HG02759 (cell line): ENCODE measurements at regions not wholly inside any gene's neighbourhood (a gene's known extent, or its start where the extent isn't known, plus 50 kb on each side); places are given as distances from the start of the nearest gene placed in this dataset.
"Not testable (repeated sequence)": the region's sequence is repeated elsewhere in the genome, so short reads cannot be mapped to it uniquely, and the experiment has no call there.

Experiments
- ATAC-seq: cut with Tn5 transposase; IDR thresholded peaks from one replicate; pipeline ENCODE4 v1.9.1; 2021; ENCODE audit warnings: mild to moderate bottlenecking, moderate library complexity; ENCODE audit not compliant: unreplicated experiment

DNA sequence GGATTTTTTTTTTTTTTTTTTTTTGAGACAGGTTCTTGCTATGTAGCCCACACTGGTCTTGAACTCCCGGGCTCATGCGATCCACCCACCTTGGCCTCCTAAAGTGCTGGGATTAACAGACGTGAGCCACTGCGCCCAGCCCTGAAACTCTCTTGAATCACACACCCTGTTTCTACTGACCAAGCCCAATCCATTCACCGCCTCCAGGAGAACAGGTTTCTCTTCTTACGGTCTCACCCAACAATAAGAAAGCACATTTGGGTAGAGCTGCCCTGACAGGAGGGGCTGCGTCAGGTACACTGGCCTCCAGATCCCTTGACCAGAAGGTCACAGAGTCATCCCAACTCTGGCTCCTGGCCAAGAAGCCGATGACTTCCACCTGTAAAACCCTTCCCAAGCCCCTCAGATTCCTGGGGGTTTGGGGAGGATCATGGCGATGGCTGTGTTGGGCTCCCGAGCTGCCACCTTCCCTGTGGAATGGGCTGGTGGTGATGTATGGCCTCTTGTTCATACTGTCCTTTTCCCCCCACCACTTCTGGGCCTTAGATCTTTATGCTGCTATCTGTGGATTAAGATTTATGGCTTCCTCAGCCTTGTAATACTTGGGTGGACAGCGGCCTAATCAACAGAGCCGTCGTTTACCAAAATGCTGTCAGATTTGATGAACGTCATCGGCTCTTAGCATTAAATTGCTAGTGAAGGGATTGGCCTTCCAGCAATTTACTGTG lies 89.1 kb downstream of the KATNIP start:
- no peak for ATAC-seq

DNA sequence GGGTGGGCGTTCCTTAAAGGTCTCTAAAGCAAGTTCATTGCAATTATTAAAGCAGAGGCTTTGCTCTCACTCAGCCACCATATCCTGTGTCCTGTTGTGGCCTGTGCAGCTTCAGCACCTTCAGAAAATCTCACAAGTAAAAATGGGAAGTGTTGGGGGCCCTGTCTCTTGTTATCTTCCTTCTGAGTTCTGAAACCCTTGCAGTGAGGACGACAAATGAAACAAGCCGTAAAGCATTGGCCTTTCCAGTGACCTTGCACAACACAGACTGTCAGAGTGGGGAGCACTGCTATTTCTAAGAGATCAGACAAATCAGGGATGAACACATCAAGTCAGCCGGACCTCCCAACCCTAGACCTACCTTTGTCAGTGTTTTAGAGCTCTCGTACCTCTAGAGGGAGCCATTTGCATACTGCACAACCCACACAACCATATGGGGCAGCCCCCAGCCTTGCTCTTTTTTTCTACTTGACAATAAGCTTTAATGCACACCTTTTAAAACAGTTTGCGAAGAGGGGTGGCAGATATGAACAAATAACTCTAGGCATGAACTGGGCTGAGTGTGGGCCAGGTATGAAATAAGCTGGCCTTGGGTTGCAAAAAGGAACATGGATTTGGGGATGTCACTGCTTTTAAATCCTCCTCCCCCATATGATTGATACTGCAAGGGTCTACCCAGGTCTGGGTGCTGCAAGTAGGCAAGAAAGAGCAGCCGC lies 89.8 kb downstream of the KATNIP start:
- peak; percentile 68 for ATAC-seq

DNA sequence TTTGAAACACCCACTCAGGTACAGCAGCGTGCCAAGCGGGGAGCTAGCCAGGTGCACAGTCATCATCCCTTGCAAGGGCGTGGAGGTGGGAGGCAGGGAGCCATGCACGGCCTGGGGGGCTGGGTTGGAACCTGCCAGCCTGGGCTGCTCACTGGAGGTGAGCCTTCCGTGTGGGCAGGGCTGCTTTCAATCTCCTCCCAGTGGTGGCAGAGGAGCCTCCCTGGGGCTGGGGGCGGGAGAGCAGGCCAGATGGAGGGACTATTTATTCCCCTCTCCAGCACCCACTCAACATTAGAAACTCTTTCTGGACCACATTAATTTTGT lies 90.3 kb downstream of the KATNIP start:
- no peak for ATAC-seq

DNA sequence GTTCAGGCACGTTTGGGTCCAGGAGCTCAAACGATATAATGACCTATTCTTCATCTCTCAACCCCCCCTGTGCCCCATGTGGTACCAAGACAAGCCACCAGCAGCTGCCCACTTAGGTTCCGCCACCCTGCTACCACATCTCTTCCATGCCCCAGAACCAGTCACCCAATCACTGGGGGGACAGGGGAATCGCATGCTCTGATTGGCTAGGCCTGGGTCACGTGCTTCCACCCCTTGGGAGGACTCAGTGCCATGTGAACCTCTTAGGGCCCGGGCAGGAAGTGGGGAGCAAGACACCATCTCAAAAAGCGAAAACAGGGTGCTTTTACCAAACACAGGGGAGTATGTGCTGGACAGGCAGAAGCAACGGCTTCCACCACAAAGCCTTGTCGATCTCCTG lies 91.3 kb downstream of the KATNIP start:
- no peak for ATAC-seq

DNA sequence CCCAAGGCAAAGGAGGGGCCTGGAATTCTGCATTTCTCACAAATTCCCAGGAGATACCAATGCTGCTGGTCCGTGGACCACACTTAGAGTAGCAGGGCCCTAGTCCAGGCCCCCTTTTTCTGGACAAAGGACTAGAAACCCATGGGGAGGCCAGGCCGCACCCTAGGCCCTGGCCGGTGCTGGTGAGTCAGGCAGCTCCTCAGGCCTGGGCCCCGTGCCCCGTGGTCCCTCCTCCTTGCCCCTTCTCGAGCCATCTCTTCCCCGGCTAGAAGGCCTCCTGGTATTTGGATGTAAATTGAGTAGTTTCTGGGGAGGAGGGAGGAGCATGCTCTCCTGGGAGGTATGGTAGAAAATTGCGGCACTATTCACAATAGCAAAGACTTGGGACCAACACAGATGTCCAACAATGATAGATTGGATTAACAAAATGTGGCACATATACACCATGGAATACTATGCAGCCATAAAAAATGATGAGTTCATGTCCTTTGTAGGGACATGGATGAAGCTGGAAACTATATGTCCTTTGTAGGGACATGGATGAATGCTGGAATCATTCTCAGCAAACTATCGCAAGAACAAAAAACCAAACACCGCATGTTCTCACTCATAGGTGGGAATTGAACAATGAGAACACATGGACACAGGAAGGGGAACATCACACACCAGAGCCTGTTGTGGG lies 91.9 kb downstream of the KATNIP start:
- ATAC-seq: not testable (repeated sequence)

DNA sequence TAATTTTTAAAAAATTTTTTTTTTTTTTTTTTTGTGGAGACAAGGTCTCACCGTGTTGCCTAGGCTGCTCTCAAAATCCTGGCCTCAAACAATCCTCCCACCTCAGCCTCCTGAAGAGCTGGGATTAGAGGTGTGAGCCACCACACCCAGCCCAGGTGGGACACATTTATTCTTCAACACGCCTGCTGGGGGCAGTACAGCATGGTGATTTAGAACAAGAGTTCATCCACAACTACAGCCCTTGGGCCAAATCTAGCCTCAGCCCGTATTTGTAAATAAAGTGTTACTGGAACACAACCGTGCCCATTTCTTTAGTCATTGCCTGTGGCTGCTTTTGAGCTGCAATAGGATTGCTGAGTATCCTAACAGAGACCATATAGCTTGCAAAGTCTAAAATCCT lies 92.8 kb downstream of the KATNIP start:
- ATAC-seq: no peak

DNA sequence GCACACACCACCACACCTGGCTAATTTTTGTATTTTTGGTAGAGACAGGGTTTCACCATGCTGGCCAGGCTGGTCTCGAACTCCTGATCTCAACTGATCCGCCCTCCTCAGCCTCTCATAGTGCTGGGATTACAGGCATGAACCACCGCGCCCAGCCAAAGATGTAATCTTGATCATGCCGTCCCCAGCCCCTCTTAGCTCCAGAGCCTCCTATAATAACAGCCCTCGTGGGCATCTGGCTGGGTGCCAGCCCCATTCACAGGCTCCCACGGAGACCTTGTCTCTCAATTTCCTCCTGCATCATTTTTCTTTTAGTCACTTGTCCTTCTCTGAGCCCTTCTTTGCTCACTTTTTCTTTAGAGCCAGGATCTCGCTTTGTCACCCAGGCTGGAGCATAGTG lies 94.2 kb downstream of the KATNIP start:
- ATAC-seq: no peak

DNA sequence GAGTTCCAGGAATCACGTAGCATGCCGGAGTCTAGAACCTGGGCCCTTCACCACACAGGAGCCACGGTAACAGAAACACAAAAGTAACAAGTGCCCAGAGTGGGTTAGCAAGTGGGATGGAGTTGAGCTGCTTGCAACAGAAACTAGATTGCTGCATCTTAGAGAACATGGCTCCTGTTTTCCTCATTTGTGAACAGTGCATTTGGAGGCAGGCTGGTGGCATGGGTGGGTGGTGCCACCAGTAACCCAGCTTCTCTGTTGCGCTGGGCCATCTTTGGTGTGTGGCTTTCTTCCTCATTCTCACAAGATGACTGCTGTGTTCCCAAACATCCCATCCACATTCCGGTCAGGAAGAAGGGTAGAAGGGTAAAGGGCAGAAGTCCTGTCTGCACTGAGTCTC lies 95.5 kb downstream of the KATNIP start:
- no peak for ATAC-seq

DNA sequence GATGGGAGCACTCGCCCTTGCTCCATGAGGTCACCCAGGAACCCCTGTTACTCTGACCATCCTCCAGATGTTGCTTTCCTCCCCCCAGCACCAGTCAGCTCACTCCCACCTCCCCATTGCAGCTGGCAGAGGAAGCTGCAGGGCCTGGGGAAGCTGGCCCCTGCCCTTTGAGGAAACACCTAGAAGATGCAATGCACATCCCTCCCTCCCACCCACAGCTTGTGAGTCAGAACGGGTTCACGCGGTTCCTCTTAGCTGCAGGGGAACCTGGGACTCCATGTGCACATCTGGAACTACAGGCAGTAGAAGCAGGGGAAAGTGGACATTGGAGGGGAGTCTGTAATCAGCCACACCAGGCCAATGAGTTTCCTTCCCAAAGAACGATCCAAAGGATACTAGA lies 96.9 kb downstream of the KATNIP start:
- no peak for ATAC-seq

DNA sequence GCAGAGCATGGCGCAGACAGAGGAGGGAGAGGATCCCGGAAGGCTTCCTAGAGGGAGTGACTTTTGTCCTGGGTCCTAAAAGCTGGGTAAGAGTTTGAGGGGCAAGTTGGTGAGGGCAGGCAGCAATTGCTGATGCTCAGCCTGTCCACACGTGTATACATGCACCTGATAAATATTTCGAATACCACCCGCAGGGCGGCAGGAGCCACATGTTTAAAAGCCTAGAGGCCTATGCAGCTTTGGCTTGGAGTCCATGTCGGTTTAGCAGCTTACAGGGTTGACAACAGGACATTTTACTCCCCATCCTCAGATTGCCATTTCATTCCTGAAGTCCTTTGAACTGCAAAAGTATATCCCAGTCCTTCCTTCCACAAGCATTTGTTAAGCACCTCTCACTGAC lies 99.1 kb downstream of the KATNIP start:
- no peak for ATAC-seq

DNA sequence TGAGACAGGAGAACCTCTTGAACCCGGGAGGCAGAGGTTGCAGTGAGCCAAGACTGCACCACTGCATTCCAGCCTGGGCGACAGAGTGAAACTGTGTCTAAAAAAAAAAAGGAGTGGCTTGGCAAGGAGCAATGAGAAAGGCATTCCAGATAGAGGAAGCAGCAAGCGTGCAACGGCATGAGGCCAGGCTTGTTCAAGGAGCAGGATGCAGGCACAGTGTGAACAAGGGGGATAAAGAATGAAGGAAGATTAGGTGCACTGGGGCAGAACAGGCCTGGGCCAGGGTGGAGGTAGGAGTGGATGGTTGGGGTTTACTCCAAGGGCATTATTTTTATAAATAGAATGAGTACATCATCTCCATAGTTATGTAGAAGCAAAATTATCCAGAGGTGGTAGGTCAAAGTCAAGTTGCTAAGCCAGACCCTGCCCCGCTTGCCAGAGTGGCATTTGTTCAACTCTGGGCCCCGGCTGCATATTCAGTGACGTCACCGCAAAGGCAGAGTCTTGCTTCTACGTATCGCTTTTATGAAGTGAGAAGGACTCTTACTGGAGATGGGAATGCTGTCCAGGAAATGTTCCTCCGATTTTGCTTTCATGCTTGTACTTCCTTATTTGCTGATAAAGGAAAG lies 100.2 kb downstream of the KATNIP start:
- ATAC-seq: no peak

DNA sequence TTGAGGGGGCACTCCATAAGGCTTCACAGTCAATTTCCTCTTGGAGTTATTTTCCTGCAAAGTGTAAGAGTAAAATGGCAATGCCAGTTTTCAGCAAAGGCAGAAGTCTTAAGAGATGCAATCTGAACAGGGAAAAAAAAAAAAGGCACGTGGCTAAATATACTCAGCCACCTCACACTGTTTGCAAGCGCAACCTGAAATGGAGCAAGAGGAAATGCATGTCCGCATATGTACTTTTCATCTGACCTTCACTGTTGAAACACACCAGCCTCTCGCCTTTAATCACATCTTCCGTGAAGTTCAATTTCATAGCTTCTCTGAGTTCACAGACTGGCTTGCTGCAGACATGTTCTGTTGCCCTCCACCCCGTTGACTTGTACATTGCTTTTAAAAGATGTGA lies 101.4 kb downstream of the KATNIP start:
- no peak for ATAC-seq

DNA sequence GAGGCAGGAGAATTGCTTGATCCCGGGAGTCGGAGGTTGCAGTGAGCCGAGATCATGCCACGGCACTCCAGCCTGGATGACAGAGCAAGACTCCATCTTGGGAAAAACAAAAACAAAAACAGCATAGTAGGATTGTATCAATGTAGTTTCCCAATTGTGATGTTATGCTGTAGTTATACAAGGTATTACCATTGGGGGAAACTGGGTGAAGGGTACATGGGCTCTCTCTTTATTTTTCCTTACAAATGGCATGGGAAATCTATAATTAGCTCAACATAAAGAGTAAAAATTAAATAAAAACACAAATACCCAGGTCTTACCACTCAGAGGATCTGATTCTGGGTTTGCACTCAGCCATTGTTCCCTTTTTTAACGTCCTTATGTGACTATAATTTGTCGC lies 107.9 kb downstream of the KATNIP start:
- ATAC-seq: no peak

DNA sequence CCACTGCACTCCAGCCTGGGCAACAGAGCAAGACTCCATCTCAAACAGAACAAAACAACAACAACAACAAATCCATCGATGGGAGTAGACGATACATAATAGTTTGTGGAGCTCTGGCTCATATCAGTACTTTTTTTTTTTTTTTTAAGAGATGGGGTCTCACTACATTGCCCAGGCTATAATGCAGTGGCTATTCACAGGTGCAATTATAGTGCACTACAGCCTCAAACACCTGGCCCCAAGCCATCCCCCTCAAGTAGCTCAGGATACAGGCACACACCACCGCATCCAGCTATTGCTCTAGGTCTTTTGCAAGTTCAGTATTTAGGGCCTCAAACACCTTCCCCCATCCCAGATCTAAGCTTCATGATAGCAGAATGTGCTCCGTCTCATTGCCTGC lies 110.6 kb downstream of the KATNIP start:
- ATAC-seq: no peak

DNA sequence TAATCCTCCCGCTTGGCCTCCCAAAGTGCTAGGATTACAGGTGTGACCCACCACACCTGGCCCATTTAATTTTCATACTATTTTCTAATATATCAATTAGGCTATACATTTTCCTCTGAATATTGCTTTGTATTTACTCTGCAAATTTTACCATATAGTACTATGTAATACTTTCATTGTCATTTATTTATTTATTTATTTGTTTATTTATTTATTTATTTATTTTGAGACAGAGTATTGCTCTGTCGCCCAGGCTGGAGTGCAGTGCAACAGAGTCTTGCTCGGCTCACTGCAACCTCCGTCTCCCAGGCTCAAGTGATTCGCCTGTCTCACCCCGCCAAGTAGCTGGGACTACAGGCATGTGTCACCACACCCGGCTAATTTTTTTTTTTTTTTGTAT lies 113.3 kb downstream of the KATNIP start:
- not testable (repeated sequence) for ATAC-seq

DNA sequence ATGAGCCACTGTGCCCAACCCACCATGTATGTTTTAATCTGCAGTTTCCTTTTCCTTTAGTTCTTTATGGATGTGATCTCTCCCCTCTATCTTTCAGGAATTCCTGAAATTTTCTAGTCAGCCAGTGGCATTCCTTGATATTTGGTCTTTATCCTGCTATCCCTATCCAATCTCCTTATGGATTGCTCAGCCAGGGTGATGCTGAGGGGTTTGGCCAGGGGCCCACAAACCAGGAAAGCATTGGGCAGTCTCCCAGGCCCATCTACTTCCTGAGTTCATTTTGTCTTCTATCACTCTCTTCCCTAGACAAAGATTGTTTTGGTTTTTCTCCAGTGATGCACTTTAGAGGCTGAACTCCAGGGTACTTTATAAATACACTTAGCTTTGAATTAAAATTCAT lies 115.9 kb downstream of the KATNIP start:
- no peak for ATAC-seq

DNA sequence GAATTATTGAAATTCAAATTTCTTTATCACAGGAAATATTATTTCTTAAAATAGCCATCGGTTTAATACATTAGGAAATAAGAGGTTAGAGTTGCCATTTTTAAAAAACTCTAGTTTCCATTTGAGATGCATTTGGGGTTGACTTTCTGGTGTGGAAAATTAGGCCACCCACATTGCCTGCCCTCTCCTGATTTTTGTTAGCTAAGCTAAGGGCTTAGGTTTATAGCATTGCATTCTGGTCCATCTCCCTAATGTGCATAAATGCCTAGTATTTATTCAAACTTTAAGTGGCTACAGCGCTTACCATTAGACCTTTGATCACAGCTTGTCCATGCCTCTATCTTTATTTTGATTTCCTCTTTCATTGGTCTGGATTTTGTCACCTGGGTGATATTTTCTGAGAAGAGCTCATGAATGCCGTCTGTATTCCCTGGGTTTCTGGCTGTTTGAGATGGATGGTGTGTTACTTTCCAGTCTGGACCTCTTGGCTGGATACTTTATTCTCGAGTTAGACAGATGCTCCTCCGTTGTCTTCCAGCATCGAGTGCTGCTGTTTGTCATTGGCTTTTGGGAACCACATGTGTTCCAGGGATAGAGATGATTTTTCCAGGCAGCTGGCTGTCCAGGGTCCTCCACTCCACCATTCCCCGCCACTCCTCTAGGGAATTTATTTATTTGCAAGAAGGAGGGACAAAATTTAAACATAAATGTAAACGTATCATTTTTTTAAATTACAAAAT lies 120.3 kb downstream of the KATNIP start:
- no peak for ATAC-seq

DNA sequence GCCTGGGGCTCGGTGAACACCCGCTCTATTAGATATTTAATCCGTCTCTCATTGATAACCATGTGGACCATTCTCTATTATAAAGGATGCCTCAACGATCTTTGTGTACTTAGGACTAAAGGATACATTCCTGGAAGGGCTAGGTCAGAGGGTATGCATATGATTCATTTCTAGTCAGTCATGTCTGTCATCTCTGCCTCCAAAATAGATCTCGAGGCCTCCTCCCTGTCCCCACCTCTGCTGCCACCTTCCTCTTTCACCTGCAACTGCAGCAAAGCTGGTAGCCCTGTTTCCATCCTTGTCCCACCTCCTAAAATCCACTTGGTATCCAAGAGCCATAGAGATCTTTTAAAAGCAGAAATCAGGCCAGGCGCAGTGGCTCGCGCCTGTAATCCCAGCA lies 121.5 kb downstream of the KATNIP start:
- ATAC-seq: no peak

DNA sequence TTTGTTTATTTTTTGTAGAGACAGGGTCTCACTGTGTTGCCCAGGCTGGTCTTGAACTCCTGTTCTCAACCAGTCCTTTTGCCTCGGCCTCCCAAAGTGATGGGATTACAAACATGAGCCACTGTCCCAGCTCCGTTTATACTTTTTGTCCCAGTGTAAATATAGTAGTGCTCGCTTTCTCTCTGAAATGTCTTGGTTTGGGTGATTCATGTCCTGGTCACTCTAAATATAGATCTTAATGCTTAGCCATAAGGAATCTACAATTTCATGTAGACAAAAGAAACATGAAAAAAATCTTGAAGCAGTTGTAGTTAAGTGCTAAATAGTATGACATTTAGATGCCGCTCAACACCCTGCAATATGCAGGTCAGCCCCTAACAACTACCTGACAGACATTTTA lies 126.9 kb downstream of the KATNIP start:
- ATAC-seq: no peak

DNA sequence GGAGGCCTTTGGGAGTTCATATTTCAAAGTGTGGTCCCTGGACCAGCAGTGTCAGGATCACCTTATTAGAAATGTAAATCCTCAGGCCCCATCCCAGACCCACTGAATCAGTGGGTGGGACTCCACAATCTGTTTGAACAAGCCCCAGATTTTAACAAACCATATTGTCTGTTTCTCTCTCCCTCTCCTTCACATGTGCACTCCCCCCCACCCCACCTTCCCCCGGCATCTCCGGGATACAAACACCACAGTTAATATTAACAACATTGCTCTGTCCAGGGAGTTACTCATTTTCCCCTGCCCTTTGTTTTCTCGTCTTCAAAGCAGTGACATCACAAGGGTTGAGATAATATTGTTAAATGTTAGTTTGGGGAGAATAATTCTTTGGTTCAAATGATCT lies 127.3 kb downstream of the KATNIP start:
- no peak for ATAC-seq

DNA sequence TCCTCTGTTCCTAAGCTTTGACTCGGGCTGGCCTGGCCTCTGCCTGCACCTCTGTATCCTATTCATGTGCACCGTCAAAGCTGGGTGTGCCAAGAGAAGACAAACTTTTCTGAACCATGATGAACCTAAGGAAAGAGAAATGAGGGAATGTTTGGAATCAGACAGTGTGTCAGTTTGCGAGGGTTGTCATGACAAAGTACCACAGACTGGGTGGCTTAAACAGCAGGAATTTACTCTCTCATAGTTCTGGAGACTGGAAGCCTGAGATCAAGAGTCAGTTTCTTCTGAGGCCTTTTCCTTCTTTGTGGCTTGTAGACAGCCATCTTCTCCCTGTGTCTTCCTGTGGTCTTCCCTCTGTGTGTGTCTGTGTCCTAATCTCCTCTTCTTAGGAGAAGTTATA lies 129.0 kb downstream of the KATNIP start:
- no peak for ATAC-seq
